Body of pancreas (tissue), 4 donors: ENCODE measurements at regions not wholly inside any gene's neighbourhood (a gene's known extent, or its start where the extent isn't known, plus 50 kb on each side); places are given as distances from the start of the nearest gene placed in this dataset.

Source experiments
- CTCF ChIP-seq, 7 experiments: fragments of 450-650 bp in 4 of 7; fragments of 200-600 bp in 3 of 7; sonication (generic) in 3 of 7; IDR thresholded peaks; one replicate each; pipeline ENCODE4 v1.5.1; 2016 to 2019; ENCODE audit warnings: antibody characterized with exemption in 7 of 7
- POLR2A ChIP-seq, 3 donors: fragments of 450-650 bp; IDR thresholded peaks; one replicate each; pipeline ENCODE4 v1.6.1; 2016; ENCODE audit warnings: antibody characterized with exemption in 3 of 3, mild to moderate bottlenecking in 2 of 3

GRCh38 chr3:7874116-7874515 lies 627.5 kb upstream of the LMCD1 start:
- TF ChIP-seq CTCF (IDR thresholded peaks at IDR 0.05) (no peak), POLR2A (IDR thresholded peaks at IDR 0.05) (no peak)
